Nephron progenitor cell (in vitro differentiated cells): ENCODE measurements at regions not wholly inside any gene's neighbourhood (a gene's known extent, or its start where the extent isn't known, plus 50 kb on each side); places are given as distances from the start of the nearest gene placed in this dataset.
A peak's percentile ranks its signal among the peaks of the same experiment; 100 is the strongest.
"Not testable (repeated sequence)": the region's sequence is repeated elsewhere in the genome, so short reads cannot be mapped to it uniquely, and the experiment has no call there.

Experiments
- DNase-seq: peaks from one replicate; pipeline ENCODE4 v3.0.0; 2021
- H3K27ac Mint-ChIP-seq: 2 replicates; pipeline ENCODE4 v1.8.0; 2021; ENCODE audit warnings: mild to moderate bottlenecking, moderate library complexity, mixed read lengths
- H3K27me3 Mint-ChIP-seq: 2 replicates; pipeline ENCODE4 v1.8.0; 2021; ENCODE audit warnings: mild to moderate bottlenecking, low read depth, mixed read lengths; ENCODE audit not compliant: poor library complexity
- H3K36me3 Mint-ChIP-seq: 2 replicates; pipeline ENCODE4 v1.8.0; 2021; ENCODE audit warnings: low read depth, mixed read lengths
- H3K4me1 Mint-ChIP-seq: 2 replicates; pipeline ENCODE4 v1.8.0; 2021; ENCODE audit warnings: mixed read lengths
- H3K4me3 Mint-ChIP-seq: 2 replicates; pipeline ENCODE4 v1.8.0; 2021; ENCODE audit warnings: mild to moderate bottlenecking, moderate library complexity, mixed read lengths
- H3K9me3 Mint-ChIP-seq: 2 replicates; pipeline ENCODE4 v1.8.0; 2021; ENCODE audit warnings: mild to moderate bottlenecking, moderate library complexity, mixed read lengths
- CTCF ChIP-seq: fragments of 200-600 bp; sonication (generic); IDR thresholded peaks from 2 replicates; pipeline ENCODE4 v1.5.0; 2021; ENCODE audit warnings: antibody characterized with exemption

- no peak for TF ChIP-seq CTCF
- Mint-ChIP-seq H3K4me3 (no peak overlapping the region), H3K9me3 (peaks cover 9% of the 10 kb centered on the region), H3K36me3 (no peaks in the 10 kb centered on the region), H3K27me3 (no peaks in the 10 kb centered on the region), H3K4me1 (no peaks in the 10 kb centered on the region), H3K27ac (no peak overlapping the region)
- no peak for DNase-seq
These were observed 1155.4 kb downstream of the STIM2 start for GRCh38 chr4:28015996-28016395.

GRCh38 chr4:28038253-28038652, 1177.6 kb downstream of the STIM2 start:
- not testable (repeated sequence) for H3K4me1 Mint-ChIP-seq, H3K27ac Mint-ChIP-seq, H3K9me3 Mint-ChIP-seq, DNase-seq, H3K4me3 Mint-ChIP-seq, H3K27me3 Mint-ChIP-seq, H3K36me3 Mint-ChIP-seq

GRCh38 chr4:28062562-28062961, 1201.9 kb downstream of the STIM2 start:
- Mint-ChIP-seq H3K27me3 (no peaks in the 10 kb centered on the region), H3K4me1 (no peaks in the 10 kb centered on the region), H3K27ac (no peak overlapping the region), H3K36me3 (no peaks in the 10 kb centered on the region), H3K4me3 (no peak overlapping the region), H3K9me3 (no peaks in the 10 kb centered on the region)
- DNase-seq, result no peak
- TF ChIP-seq CTCF, result no peak

- Mint-ChIP-seq H3K27me3 (no peaks in the 10 kb centered on the region), H3K27ac (no peak overlapping the region), H3K9me3 (no peaks in the 10 kb centered on the region), H3K4me1 (no peaks in the 10 kb centered on the region), H3K36me3 (no peaks in the 10 kb centered on the region), H3K4me3 (no peak overlapping the region)
- no peak for DNase-seq
- peak; percentile 16 for TF ChIP-seq CTCF
These were observed 1213.4 kb downstream of the STIM2 start for GRCh38 chr4:28073860-28074555.

- no peak for TF ChIP-seq CTCF
- DNase-seq, result no peak
- no peak overlapping the region for H3K4me3 Mint-ChIP-seq
- no peaks in the 10 kb centered on the region for H3K4me1 Mint-ChIP-seq
- no peak overlapping the region for H3K27ac Mint-ChIP-seq
- no peaks in the 10 kb centered on the region for H3K27me3 Mint-ChIP-seq
- H3K9me3 Mint-ChIP-seq, result peaks cover 5% of the 10 kb centered on the region
- no peaks in the 10 kb centered on the region for H3K36me3 Mint-ChIP-seq
These were observed 1214.8 kb downstream of the STIM2 start for GRCh38 chr4:28075401-28075956.

- H3K4me3 Mint-ChIP-seq, DNase-seq, H3K27ac Mint-ChIP-seq, H3K36me3 Mint-ChIP-seq, H3K27me3 Mint-ChIP-seq, H3K4me1 Mint-ChIP-seq: not testable (repeated sequence)
- peaks cover 15% of the 10 kb centered on the region for H3K9me3 Mint-ChIP-seq
These were observed 1216.6 kb downstream of the STIM2 start for GRCh38 chr4:28077203-28077602.
